ENCODE measurements at regions not wholly inside any gene's neighbourhood (a gene's known extent, or its start where the extent isn't known, plus 50 kb on each side); places are given as distances from the start of the nearest gene placed in this dataset.

DNA sequence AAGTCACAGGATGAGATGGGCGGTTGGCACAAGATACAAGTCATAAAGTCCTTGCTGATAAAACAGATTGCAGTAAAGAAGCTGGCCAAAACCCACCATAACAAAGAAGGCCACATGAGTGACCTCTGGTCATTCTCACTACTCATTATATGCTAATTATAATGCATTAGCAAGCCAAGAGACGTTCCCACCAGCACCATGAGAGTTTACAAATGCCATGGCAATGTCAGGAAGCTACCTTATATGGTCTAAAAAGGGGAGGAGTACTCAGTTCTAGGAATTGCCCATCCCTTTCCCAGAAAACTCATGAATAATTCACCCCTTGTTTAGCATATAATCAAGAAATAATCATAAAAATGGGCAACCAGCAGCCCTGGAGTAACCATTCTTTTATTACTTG, 74.9 kb upstream of the APP start:
- TF ChIP-seq CTCF (conservative IDR thresholded peaks at IDR 0.05; ENCODE audit: low read depth in 2 of 2) (no peak), POLR2AphosphoS5 (IDR thresholded peaks at IDR 0.05; ENCODE audit: low read depth) (no peak), EZH2 (IDR thresholded peaks at IDR 0.05; ENCODE audit: low read depth, unreplicated experiment) (no peak), EZH2phosphoT487 (IDR thresholded peaks at IDR 0.05; ENCODE audit: unreplicated experiment) (no peak), JUNB (IDR thresholded peaks at IDR 0.05; ENCODE audit: unreplicated experiment) (no peak), CREB1 (CRISPR knock-in tag; IDR thresholded peaks at IDR 0.05; ENCODE audit: low read depth) (no peak), ZNF114 (CRISPR knock-in tag; IDR thresholded peaks at IDR 0.05) (no peak), STAT1 (IDR thresholded peaks at IDR 0.05; ENCODE audit: unreplicated experiment) (no peak), NANOG (IDR thresholded peaks at IDR 0.05; ENCODE audit: borderline replicate concordance) (no peak)
- TF ChIP-seq, protein P1, sequence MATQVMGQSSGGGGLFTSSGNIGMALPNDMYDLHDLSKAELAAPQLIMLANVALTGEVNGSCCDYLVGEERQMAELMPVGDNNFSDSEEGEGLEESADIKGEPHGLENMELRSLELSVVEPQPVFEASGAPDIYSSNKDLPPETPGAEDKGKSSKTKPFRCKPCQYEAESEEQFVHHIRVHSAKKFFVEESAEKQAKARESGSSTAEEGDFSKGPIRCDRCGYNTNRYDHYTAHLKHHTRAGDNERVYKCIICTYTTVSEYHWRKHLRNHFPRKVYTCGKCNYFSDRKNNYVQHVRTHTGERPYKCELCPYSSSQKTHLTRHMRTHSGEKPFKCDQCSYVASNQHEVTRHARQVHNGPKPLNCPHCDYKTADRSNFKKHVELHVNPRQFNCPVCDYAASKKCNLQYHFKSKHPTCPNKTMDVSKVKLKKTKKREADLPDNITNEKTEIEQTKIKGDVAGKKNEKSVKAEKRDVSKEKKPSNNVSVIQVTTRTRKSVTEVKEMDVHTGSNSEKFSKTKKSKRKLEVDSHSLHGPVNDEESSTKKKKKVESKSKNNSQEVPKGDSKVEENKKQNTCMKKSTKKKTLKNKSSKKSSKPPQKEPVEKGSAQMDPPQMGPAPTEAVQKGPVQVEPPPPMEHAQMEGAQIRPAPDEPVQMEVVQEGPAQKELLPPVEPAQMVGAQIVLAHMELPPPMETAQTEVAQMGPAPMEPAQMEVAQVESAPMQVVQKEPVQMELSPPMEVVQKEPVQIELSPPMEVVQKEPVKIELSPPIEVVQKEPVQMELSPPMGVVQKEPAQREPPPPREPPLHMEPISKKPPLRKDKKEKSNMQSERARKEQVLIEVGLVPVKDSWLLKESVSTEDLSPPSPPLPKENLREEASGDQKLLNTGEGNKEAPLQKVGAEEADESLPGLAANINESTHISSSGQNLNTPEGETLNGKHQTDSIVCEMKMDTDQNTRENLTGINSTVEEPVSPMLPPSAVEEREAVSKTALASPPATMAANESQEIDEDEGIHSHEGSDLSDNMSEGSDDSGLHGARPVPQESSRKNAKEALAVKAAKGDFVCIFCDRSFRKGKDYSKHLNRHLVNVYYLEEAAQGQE (IDR thresholded peaks at IDR 0.05; ENCODE audit: unreplicated experiment), result no peak

Measured in GM23338 (cell line).